ENCODE measurements at regions not wholly inside any gene's neighbourhood (a gene's known extent, or its start where the extent isn't known, plus 50 kb on each side); places are given as distances from the start of the nearest gene placed in this dataset.
"Not testable (repeated sequence)": the region's sequence is repeated elsewhere in the genome, so short reads cannot be mapped to it uniquely, and the experiment has no call there.

- DNase-seq: not testable (repeated sequence)
These were observed 54.2 kb downstream of the DBET start for GRCh38 chr4:190118519-190118918.

- not testable (repeated sequence) for DNase-seq
These were observed 54.1 kb upstream of the DUX4 start for GRCh38 chr4:190119474-190119873.

GRCh38 chr4:190120111-190120514 is 53.5 kb upstream of the DUX4 start:
- DNase-seq: not testable (repeated sequence)

GRCh38 chr4:190120537-190121001 is 53.0 kb upstream of the DUX4 start:
- DNase-seq: peak; percentile 10

- not testable (repeated sequence) for DNase-seq
These were observed 52.4 kb upstream of the DUX4 start for GRCh38 chr4:190121076-190121671.

- DNase-seq: no peak
These were observed 51.8 kb upstream of the DUX4 start for GRCh38 chr4:190121759-190122158.

GRCh38 chr4:190122161-190123142 is 51.1 kb upstream of the DUX4 start:
- DNase-seq: peak; percentile 56
